ENCODE measurements at regions not wholly inside any gene's neighbourhood (a gene's known extent, or its start where the extent isn't known, plus 50 kb on each side); places are given as distances from the start of the nearest gene placed in this dataset.
"Not testable (repeated sequence)": the region's sequence is repeated elsewhere in the genome, so short reads cannot be mapped to it uniquely, and the experiment has no call there.

DNA sequence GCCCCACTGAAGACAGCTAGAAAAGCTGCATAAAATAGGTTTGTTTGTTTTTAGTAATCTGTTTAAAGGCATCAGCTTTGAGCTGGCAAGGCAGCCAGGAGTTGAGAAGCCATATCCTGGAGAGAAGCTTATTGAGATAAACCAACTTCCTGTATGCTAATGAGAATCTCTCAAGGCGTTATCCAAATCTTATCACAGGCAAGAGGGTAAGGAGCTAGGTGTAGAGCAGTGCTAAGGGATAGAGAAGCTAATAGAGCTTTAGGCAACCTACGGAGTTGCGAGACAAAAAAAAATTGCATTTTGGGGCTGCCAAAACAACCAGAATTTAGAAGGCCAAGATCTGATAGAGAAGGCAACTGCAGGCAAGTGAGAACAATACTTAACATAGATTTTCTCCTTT is 641.6 kb downstream of the SH2D4B start:
- no peaks in the 10 kb centered on the region for H3K27me3 ChIP-seq
- WGBS: 60% methylated on average over 3 of the region's 3 CpGs
- H3K36me3 ChIP-seq: no peaks in the 10 kb centered on the region
- H3K27ac ChIP-seq: no peak overlapping the region
- TF ChIP-seq EP300 (IDR thresholded peaks at IDR 0.05) (no peak), POLR2AphosphoS5 (IDR thresholded peaks at IDR 0.05) (no peak), POLR2A (IDR thresholded peaks at IDR 0.05) (no peak)
- TF ChIP-seq, protein P1, sequence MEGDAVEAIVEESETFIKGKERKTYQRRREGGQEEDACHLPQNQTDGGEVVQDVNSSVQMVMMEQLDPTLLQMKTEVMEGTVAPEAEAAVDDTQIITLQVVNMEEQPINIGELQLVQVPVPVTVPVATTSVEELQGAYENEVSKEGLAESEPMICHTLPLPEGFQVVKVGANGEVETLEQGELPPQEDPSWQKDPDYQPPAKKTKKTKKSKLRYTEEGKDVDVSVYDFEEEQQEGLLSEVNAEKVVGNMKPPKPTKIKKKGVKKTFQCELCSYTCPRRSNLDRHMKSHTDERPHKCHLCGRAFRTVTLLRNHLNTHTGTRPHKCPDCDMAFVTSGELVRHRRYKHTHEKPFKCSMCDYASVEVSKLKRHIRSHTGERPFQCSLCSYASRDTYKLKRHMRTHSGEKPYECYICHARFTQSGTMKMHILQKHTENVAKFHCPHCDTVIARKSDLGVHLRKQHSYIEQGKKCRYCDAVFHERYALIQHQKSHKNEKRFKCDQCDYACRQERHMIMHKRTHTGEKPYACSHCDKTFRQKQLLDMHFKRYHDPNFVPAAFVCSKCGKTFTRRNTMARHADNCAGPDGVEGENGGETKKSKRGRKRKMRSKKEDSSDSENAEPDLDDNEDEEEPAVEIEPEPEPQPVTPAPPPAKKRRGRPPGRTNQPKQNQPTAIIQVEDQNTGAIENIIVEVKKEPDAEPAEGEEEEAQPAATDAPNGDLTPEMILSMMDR (IDR thresholded peaks at IDR 0.05): no peak
- peaks cover 4% of the 10 kb centered on the region for H3K9me3 ChIP-seq
- H3K4me3 ChIP-seq: no peak overlapping the region
- no peaks in the 10 kb centered on the region for H3K4me1 ChIP-seq
- DNase-seq (ENCODE audit: low spot score in 2 of 2): no peak

DNA sequence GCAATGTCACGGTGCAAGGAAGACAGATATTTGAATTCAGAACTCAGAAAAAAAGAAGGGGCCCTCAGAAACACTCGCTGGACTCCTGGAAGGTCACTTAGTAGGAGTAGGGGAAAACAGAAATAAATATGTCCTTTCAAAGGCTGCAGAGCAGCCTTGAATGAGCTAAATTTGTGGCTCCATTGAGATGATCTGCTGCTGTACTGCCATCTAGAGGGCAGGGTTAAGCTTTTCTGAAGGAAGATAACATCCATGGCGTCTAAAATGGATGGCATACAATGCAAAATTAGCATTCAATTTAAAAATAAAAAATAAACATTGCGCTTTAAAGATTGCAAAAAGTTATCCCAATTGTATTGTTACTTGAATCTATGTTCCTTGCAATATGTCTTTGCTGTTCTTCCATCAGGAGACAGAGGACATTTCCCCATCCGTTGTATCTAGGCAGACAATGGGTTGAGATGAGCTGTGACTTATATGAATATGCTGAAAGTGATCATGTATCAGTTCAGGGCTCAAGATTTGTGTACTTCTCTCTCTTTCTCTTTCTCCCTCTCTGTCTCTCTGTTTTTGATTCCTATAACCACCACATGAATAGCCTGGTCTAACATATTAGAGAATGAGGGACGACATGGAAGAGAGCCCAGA is 642.2 kb downstream of the SH2D4B start:
- H3K27me3 ChIP-seq: no peaks in the 10 kb centered on the region
- H3K9me3 ChIP-seq: peaks cover 4% of the 10 kb centered on the region
- H3K4me3 ChIP-seq: no peak overlapping the region
- TF ChIP-seq POLR2A (IDR thresholded peaks at IDR 0.05): no peak
- no peak for TF ChIP-seq POLR2AphosphoS5 (IDR thresholded peaks at IDR 0.05)
- no peak for TF ChIP-seq EP300 (IDR thresholded peaks at IDR 0.05)
- TF ChIP-seq, protein P1 (IDR thresholded peaks at IDR 0.05): no peak
- DNase-seq (ENCODE audit: low spot score in 2 of 2): no peak
- no peaks in the 10 kb centered on the region for H3K4me1 ChIP-seq
- no peaks in the 10 kb centered on the region for H3K36me3 ChIP-seq
- no peak overlapping the region for H3K27ac ChIP-seq
- 60% methylated on average over 6 of the region's 6 CpGs for WGBS

DNA sequence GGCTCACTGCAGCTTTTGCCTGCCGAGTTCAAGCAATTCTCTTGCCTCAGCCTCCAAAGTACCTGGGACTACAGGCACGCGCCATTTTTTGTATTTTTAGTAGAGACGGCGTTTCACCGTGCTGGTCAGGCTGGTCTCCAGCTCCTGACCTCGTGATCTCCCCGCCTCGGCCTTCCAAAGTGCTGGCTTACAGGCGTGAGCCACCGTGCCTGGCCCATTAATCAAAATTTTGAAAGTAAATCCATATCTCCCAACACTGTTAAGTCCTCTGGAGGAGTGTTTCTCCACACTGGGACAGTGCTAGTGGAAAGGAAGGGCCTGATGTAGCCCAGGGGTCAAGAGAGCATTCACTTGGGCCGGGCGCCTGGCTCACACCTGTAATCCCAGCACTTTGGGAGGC is 644.6 kb downstream of the SH2D4B start:
- WGBS: 88% methylated on average over 13 of the region's 13 CpGs

DNA sequence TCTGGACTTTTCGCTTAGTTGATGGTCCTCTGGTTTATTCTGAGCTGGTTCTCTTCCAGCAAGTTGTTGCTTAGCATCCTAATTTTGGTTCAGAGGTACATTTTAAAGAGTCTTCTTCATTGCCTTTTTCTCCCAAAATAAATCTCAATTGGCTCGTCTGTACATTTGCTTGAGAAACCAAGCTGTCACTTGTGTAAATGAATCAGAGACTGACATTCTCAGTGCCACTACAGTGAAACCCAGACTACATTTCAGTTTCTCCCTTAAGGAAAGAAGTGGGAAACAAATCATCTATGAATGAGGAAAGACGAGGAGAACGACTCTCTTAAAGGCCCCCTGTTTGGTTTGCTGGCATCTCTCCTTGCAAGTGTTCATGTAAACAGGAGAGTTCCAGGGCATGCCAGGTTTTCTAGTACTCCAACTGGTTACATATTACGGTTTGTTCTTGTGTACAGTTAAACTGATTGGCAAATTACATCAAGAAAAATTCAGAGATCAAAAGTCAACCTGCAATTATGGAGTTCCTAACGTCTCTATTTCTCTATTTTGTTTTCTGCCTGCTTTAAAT is 654.6 kb downstream of the SH2D4B start:
- H3K4me1 ChIP-seq: no peaks in the 10 kb centered on the region
- H3K27ac ChIP-seq: no peak overlapping the region
- WGBS: 54% methylated on average over 6 of the region's 6 CpGs
- no peak for TF ChIP-seq POLR2A (IDR thresholded peaks at IDR 0.05)
- no peak for TF ChIP-seq POLR2AphosphoS5 (IDR thresholded peaks at IDR 0.05)
- no peak for TF ChIP-seq EP300 (IDR thresholded peaks at IDR 0.05)
- TF ChIP-seq, protein P1 (IDR thresholded peaks at IDR 0.05): no peak
- H3K4me3 ChIP-seq: no peak overlapping the region
- no peak for DNase-seq (ENCODE audit: low spot score in 2 of 2)
- H3K9me3 ChIP-seq: no peaks in the 10 kb centered on the region
- H3K36me3 ChIP-seq: no peaks in the 10 kb centered on the region
- no peaks in the 10 kb centered on the region for H3K27me3 ChIP-seq

More for the DNA sequence above, 644.6 kb downstream of the SH2D4B start:
- H3K4me1 ChIP-seq: no peaks in the 10 kb centered on the region
- H3K4me3 ChIP-seq: no peak overlapping the region
- H3K9me3 ChIP-seq: peaks cover 3% of the 10 kb centered on the region
- no peaks in the 10 kb centered on the region for H3K27me3 ChIP-seq
- DNase-seq (ENCODE audit: low spot score in 2 of 2): no peak
- TF ChIP-seq, protein P1 (IDR thresholded peaks at IDR 0.05): no peak
- TF ChIP-seq EP300 (IDR thresholded peaks at IDR 0.05) (no peak), POLR2AphosphoS5 (IDR thresholded peaks at IDR 0.05) (no peak)
- no peaks in the 10 kb centered on the region for H3K36me3 ChIP-seq
- no peak overlapping the region for H3K27ac ChIP-seq

DNA sequence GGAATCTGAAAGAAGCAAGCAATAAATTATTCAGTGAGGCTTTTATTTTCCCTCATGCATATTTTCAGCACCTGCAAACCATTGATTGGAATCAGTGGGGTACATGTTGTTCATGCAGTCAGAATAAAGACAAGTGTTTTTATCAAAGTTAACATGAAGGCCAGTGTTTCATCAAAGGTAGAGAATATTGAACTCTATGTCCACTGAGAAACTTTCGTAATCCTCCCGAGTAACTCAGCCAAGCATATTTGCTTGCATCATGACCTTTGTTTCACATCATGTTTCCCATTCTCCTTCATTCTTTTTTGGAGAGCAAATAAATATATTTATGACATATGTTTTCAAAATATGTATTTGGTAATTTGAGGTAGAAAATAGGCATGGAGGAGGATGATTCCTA is 663.1 kb downstream of the SH2D4B start:
- no peak overlapping the region for H3K4me3 ChIP-seq
- no peak for DNase-seq (ENCODE audit: low spot score in 2 of 2)
- H3K36me3 ChIP-seq: no peaks in the 10 kb centered on the region
- H3K9me3 ChIP-seq: no peaks in the 10 kb centered on the region
- H3K27me3 ChIP-seq: no peaks in the 10 kb centered on the region
- WGBS: 71% methylated on average over 2 of the region's 2 CpGs
- TF ChIP-seq POLR2AphosphoS5 (IDR thresholded peaks at IDR 0.05) (no peak), POLR2A (IDR thresholded peaks at IDR 0.05) (no peak), EP300 (IDR thresholded peaks at IDR 0.05) (no peak)
- TF ChIP-seq, protein P1 (IDR thresholded peaks at IDR 0.05): no peak
- H3K4me1 ChIP-seq: no peaks in the 10 kb centered on the region
- no peak overlapping the region for H3K27ac ChIP-seq

DNA sequence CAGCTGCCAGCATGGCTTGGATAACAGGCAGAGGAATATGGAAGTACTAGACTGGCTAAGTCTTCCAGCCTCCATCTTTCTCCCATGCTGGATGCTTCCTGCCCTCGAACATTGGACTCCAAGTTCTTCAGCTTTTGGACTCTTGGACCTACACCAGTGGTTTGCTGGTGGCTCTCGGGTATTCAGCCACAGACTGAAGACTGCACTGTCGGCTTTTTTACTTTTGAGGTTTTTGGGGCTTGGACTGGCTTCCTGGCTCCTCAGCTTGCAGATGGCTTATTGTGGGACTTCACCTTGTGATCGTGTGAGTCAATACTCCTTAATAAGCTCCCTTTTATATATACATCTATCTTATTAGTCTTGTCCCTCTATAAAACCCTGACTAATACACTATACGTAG is 667.6 kb upstream of the NRG3 start:
- not testable (repeated sequence) for DNase-seq (ENCODE audit: low spot score in 2 of 2); H3K4me1 ChIP-seq; H3K27ac ChIP-seq; H3K9me3 ChIP-seq; H3K4me3 ChIP-seq; H3K36me3 ChIP-seq; H3K27me3 ChIP-seq
- 82% methylated on average over 5 of the region's 5 CpGs for WGBS
